ENCODE measurements at regions not wholly inside any gene's neighbourhood (a gene's known extent, or its start where the extent isn't known, plus 50 kb on each side); places are given as distances from the start of the nearest gene placed in this dataset.

DNA sequence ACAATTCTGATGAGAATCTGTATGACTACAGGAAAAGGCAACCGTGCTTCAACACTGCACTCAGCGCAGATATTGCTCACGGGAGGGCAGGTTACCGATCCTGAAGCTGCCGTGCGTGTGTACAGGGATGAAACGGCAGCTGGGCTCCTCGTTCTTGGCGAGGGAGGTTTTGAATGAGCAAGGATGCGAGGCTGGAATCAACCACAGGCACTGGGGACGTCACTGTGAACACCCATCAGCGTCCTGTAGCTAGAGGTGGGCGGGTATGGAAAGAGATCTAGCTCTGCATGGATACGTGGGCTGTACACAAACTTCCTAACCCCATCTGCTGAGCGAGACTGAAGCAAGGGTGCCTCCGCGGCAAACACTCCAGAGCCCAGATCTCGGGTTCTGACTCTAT, 84.3 kb upstream of the COL5A1 start:
- Histone ChIP-seq H3K36me3 (ENCODE audit: control insufficient read depth in 1 of 2, insufficient read depth in 2 of 2, low read length in 2 of 2) (no peaks in the 10 kb centered on the region), H3K27ac (ENCODE audit: low read length) (no peak overlapping the region), H3K4me3 (ENCODE audit: low read depth in 1 of 2, low read length in 2 of 2) (no peak overlapping the region), H3K27me3 (ENCODE audit: low read depth, low read length) (no peaks in the 10 kb centered on the region), H3K9me3 (ENCODE audit: control insufficient read depth in 1 of 2, low read length in 2 of 2) (no peaks in the 10 kb centered on the region), H3K4me1 (ENCODE audit: control insufficient read depth in 1 of 2, insufficient read depth in 2 of 2, low read length in 2 of 2) (no peaks in the 10 kb centered on the region)

DNA sequence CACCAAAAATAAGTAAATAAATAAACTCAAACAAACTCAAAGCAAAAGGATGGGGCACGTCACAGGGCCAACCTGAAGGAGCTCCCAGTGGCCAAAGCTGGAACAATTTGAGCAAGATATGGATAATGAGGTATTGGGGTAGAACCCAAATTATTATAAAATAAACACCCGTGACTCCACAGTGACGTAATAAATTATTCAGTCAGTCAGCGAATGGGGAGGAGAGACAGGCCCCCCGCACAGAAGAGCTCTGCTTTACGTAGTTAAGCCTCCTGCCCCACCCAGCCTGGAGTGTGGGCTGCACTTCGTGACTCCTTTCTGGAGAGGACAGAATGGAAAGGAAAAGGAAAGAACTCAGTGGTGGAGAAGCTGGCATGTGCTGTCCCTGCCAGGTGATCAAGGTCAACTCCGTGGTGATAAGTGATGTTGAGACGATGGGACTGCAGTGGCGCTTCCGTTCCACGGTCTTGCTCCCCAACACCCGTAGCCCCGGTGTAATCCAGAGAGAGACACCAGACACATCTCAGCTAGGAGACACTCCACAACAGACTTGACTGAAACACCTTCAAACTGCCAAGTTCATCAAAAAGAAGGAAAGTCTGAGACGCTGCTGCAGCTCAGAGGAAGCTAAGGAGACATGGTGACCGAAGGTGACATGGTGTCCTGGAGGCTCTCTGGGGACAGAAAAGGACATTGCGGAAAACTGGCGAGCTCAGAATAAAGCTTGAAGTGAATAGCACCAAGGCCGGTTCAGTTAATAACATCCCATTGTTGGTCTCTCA, 83.3 kb upstream of the COL5A1 start:
- Histone ChIP-seq H3K36me3 (ENCODE audit: control insufficient read depth in 1 of 2, insufficient read depth in 2 of 2, low read length in 2 of 2) (no peaks in the 10 kb centered on the region), H3K4me1 (ENCODE audit: control insufficient read depth in 1 of 2, insufficient read depth in 2 of 2, low read length in 2 of 2) (no peaks in the 10 kb centered on the region), H3K4me3 (ENCODE audit: low read depth in 1 of 2, low read length in 2 of 2) (no peak overlapping the region), H3K27ac (ENCODE audit: low read length) (no peak overlapping the region), H3K9me3 (ENCODE audit: control insufficient read depth in 1 of 2, low read length in 2 of 2) (no peaks in the 10 kb centered on the region), H3K27me3 (ENCODE audit: low read depth, low read length) (no peaks in the 10 kb centered on the region)

DNA sequence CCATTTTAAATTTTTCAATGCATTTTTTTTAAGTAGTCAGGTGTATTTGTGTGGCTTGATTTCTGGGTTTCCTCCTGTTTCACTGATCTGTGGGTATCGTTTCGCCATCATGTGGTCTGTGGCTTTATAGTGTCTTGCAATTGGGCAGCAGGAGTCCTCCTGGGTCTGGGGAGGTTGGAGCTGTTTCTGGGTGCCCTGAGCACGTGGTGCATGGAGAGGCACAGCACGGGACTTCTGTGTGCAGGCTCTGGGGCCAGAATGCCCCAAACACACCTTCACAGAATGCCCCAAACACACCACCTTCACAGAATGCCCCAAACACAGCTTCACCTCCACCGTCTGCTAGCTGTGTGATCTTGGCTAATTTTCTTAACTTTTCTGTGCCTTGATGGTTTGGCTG, 82.6 kb upstream of the COL5A1 start:
- Histone ChIP-seq H3K27me3 (ENCODE audit: low read depth, low read length) (no peaks in the 10 kb centered on the region), H3K4me3 (ENCODE audit: low read depth in 1 of 2, low read length in 2 of 2) (no peak overlapping the region), H3K36me3 (ENCODE audit: control insufficient read depth in 1 of 2, insufficient read depth in 2 of 2, low read length in 2 of 2) (no peaks in the 10 kb centered on the region), H3K4me1 (ENCODE audit: control insufficient read depth in 1 of 2, insufficient read depth in 2 of 2, low read length in 2 of 2) (no peaks in the 10 kb centered on the region), H3K27ac (ENCODE audit: low read length) (no peak overlapping the region), H3K9me3 (ENCODE audit: control insufficient read depth in 1 of 2, low read length in 2 of 2) (peaks cover 0 to 2% of the 10 kb centered on the region in 2 donors)

DNA sequence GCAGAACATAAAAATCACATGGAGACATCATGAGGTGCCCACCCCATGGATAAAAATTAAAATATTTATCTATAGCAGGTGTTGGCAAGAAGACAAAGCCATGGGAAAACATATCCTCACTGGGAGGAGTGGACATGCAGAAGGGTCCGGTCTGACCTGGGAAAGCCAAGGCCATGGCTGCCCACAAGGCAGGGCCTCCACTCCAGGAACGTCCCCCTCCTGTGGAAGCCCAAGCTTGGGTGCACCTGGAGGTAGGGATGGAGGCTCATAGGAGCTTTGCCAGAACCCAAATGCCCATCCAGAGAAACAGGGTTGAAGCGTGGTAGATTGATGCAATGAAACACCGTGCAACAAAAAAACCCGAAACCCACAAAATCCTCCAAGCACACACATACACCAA, 81.4 kb upstream of the COL5A1 start:
- H3K27ac ChIP-seq (ENCODE audit: low read length): no peak overlapping the region
- H3K27me3 ChIP-seq (ENCODE audit: low read depth, low read length): no peaks in the 10 kb centered on the region
- H3K36me3 ChIP-seq (ENCODE audit: control insufficient read depth in 1 of 2, insufficient read depth in 2 of 2, low read length in 2 of 2): no peaks in the 10 kb centered on the region
- H3K9me3 ChIP-seq (ENCODE audit: control insufficient read depth in 1 of 2, low read length in 2 of 2): peaks cover 0 to 2% of the 10 kb centered on the region in 2 donors
- H3K4me3 ChIP-seq (ENCODE audit: low read depth in 1 of 2, low read length in 2 of 2): no peak overlapping the region
- no peaks in the 10 kb centered on the region for H3K4me1 ChIP-seq (ENCODE audit: control insufficient read depth in 1 of 2, insufficient read depth in 2 of 2, low read length in 2 of 2)

DNA sequence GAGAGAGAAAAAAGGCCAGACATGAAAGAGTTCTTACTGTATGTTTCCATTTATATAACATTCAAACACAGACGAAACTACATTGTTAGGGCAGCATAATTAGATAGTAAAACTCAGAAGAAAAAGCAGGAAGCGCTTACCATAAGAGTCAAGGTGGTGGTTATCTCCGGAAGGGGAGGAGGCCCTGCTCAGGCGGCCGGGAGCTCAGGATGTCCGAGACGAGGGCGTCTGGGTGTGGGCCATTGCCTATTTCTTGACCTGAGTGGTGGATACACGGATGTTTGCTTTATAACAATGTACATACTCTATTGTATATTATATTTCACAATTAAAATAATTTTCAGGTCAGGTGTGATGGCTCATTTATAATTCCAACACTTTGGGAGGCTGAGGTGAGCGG, 80.9 kb upstream of the COL5A1 start:
- H3K4me3 ChIP-seq (ENCODE audit: low read depth in 1 of 2, low read length in 2 of 2): no peak overlapping the region
- H3K36me3 ChIP-seq (ENCODE audit: control insufficient read depth in 1 of 2, insufficient read depth in 2 of 2, low read length in 2 of 2): no peaks in the 10 kb centered on the region
- peaks cover 0 to 6% of the 10 kb centered on the region in 2 donors for H3K9me3 ChIP-seq (ENCODE audit: control insufficient read depth in 1 of 2, low read length in 2 of 2)
- H3K4me1 ChIP-seq (ENCODE audit: control insufficient read depth in 1 of 2, insufficient read depth in 2 of 2, low read length in 2 of 2): no peaks in the 10 kb centered on the region
- H3K27me3 ChIP-seq (ENCODE audit: low read depth, low read length): no peaks in the 10 kb centered on the region
- no peak overlapping the region for H3K27ac ChIP-seq (ENCODE audit: low read length)

- H3K27me3 ChIP-seq (ENCODE audit: low read depth, low read length): no peaks in the 10 kb centered on the region
- no peak overlapping the region for H3K4me3 ChIP-seq (ENCODE audit: low read depth in 1 of 2, low read length in 2 of 2)
- no peaks in the 10 kb centered on the region for H3K36me3 ChIP-seq (ENCODE audit: control insufficient read depth in 1 of 2, insufficient read depth in 2 of 2, low read length in 2 of 2)
- no peak overlapping the region for H3K27ac ChIP-seq (ENCODE audit: low read length)
- peaks cover 0 to 11% of the 10 kb centered on the region in 2 donors for H3K9me3 ChIP-seq (ENCODE audit: control insufficient read depth in 1 of 2, low read length in 2 of 2)
- no peaks in the 10 kb centered on the region for H3K4me1 ChIP-seq (ENCODE audit: control insufficient read depth in 1 of 2, insufficient read depth in 2 of 2, low read length in 2 of 2)
Observed at GRCh38 chr9:134561427-134562145, 80.0 kb upstream of the COL5A1 start.

GRCh38 chr9:134562146-134562849, 79.3 kb upstream of the COL5A1 start:
- Histone ChIP-seq H3K9me3 (ENCODE audit: control insufficient read depth in 1 of 2, low read length in 2 of 2) (peaks cover 0 to 18% of the 10 kb centered on the region in 2 donors), H3K27me3 (ENCODE audit: low read depth, low read length) (no peaks in the 10 kb centered on the region), H3K36me3 (ENCODE audit: control insufficient read depth in 1 of 2, insufficient read depth in 2 of 2, low read length in 2 of 2) (no peaks in the 10 kb centered on the region), H3K4me3 (ENCODE audit: low read depth in 1 of 2, low read length in 2 of 2) (no peak overlapping the region), H3K27ac (ENCODE audit: low read length) (no peak overlapping the region), H3K4me1 (ENCODE audit: control insufficient read depth in 1 of 2, insufficient read depth in 2 of 2, low read length in 2 of 2) (no peaks in the 10 kb centered on the region)

- H3K27me3 ChIP-seq (ENCODE audit: low read depth, low read length): no peaks in the 10 kb centered on the region
Observed at GRCh38 chr9:134563397-134563796, 78.2 kb upstream of the COL5A1 start.

DNA sequence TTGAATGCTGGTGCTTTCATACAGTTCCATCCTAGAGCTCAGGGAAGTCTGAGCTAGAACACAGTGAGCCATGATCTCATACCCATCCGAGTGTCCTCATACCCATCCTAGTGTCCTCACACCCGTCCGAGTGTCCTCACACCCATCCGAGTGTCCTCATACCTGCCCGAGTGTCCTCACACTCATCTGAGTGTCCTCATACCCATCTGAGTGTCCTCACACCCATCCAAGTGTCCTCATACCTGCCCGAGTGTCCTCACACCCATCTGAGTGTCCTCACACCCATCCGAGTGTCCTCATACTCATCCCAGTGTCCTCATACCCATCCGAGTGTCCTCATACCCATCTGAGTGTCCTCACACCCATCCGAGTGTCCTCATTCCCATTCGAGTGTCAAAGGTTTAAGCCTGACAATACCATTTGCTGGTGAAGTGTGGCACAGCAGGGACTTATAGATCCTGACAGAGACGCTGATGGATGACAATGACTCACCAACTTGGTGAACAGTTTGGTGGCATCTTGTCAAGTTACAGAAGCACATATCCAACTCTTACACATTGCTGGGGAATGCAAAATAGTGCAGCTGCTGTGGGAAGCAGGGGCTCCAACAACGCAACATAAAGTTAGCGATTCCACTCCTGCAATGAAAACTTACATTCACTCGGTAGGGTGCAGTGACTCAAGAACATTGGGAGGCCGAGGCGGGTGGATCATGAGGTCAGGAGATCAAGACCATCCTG, 77.0 kb upstream of the COL5A1 start:
- Histone ChIP-seq H3K27ac (ENCODE audit: low read length) (no peak overlapping the region), H3K36me3 (ENCODE audit: control insufficient read depth in 1 of 2, insufficient read depth in 2 of 2, low read length in 2 of 2) (no peaks in the 10 kb centered on the region), H3K9me3 (ENCODE audit: control insufficient read depth in 1 of 2, low read length in 2 of 2) (peaks cover 0 to 19% of the 10 kb centered on the region in 2 donors), H3K4me1 (ENCODE audit: control insufficient read depth in 1 of 2, insufficient read depth in 2 of 2, low read length in 2 of 2) (no peaks in the 10 kb centered on the region), H3K4me3 (ENCODE audit: low read depth in 1 of 2, low read length in 2 of 2) (no peak overlapping the region), H3K27me3 (ENCODE audit: low read depth, low read length) (no peaks in the 10 kb centered on the region)

More at GRCh38 chr9:134563397-134563796, 78.2 kb upstream of the COL5A1 start:
- no peaks in the 10 kb centered on the region for H3K36me3 ChIP-seq (ENCODE audit: control insufficient read depth in 1 of 2, insufficient read depth in 2 of 2, low read length in 2 of 2)
- H3K4me3 ChIP-seq (ENCODE audit: low read depth in 1 of 2, low read length in 2 of 2): no peak overlapping the region
- no peak overlapping the region for H3K27ac ChIP-seq (ENCODE audit: low read length)
- H3K4me1 ChIP-seq (ENCODE audit: control insufficient read depth in 1 of 2, insufficient read depth in 2 of 2, low read length in 2 of 2): no peaks in the 10 kb centered on the region
- H3K9me3 ChIP-seq (ENCODE audit: control insufficient read depth in 1 of 2, low read length in 2 of 2): peaks cover 0 to 19% of the 10 kb centered on the region in 2 donors

- no peak overlapping the region for H3K4me3 ChIP-seq (ENCODE audit: low read depth in 1 of 2, low read length in 2 of 2)
- no peak overlapping the region for H3K27ac ChIP-seq (ENCODE audit: low read length)
- no peaks in the 10 kb centered on the region for H3K27me3 ChIP-seq (ENCODE audit: low read depth, low read length)
- H3K9me3 ChIP-seq (ENCODE audit: control insufficient read depth in 1 of 2, low read length in 2 of 2): peaks cover 0 to 19% of the 10 kb centered on the region in 2 donors
- H3K4me1 ChIP-seq (ENCODE audit: control insufficient read depth in 1 of 2, insufficient read depth in 2 of 2, low read length in 2 of 2): no peaks in the 10 kb centered on the region
- no peaks in the 10 kb centered on the region for H3K36me3 ChIP-seq (ENCODE audit: control insufficient read depth in 1 of 2, insufficient read depth in 2 of 2, low read length in 2 of 2)
Observed at GRCh38 chr9:134565316-134565915, 76.2 kb upstream of the COL5A1 start.
